WTC11 (cell line): ENCODE measurements at regions not wholly inside any gene's neighbourhood (a gene's known extent, or its start where the extent isn't known, plus 50 kb on each side); places are given as distances from the start of the nearest gene placed in this dataset.

ENCODE experiments used
- ATAC-seq: fragments of 200-7000 bp; cut with Tn5 transposase; 2 replicates; pipeline ENCODE4 v1.10.0; 2021; ENCODE audit warnings: mild to moderate bottlenecking, moderate library complexity
- CTCF ChIA-PET: fragments of 300-600 bp; sonication (Branson Sonifier 250); formaldehyde crosslinking; loops from one replicate; lab custom pipeline; 2021; ENCODE audit warnings: antibody characterized with exemption; lab: Charles Lee
- POLR2A ChIA-PET: fragments of 350-600 bp; sonication (Branson Sonifier 250); formaldehyde crosslinking; loops from one replicate; lab custom pipeline; 2021; ENCODE audit warnings: antibody characterized with exemption; lab: Charles Lee
- DNase-seq: peaks from one replicate; pipeline ENCODE4 v3.0.0; 2021; ENCODE audit warnings: low spot score
- H3K27ac Mint-ChIP-seq: 2 replicates; pipeline ENCODE4 v1.8.0; 2021; ENCODE audit warnings: mixed read lengths
- H3K27me3 Mint-ChIP-seq: 2 replicates; pipeline ENCODE4 v1.8.0; 2021; ENCODE audit warnings: low read depth, mild to moderate bottlenecking, moderate library complexity, mixed read lengths
- H3K36me3 Mint-ChIP-seq: 2 replicates; pipeline ENCODE4 v1.8.0; 2021; ENCODE audit warnings: mixed read lengths
- H3K4me1 Mint-ChIP-seq: 2 replicates; pipeline ENCODE4 v1.8.0; 2022; ENCODE audit warnings: mixed read lengths
- H3K4me3 Mint-ChIP-seq: 2 replicates; pipeline ENCODE4 v1.8.0; 2021; ENCODE audit warnings: mild to moderate bottlenecking, moderate library complexity, mixed read lengths
- H3K9me3 Mint-ChIP-seq: 2 replicates; pipeline ENCODE4 v1.8.0; 2021; ENCODE audit warnings: mixed read lengths
- ARID4B ChIP-seq: sonication (generic); formaldehyde crosslinking; IDR thresholded peaks from 2 replicates; pipeline ENCODE4 v1.8.0; 2023; ENCODE audit warnings: missing genetic modification reagents, mild to moderate bottlenecking, borderline replicate concordance
- CBFB ChIP-seq: sonication (generic); formaldehyde crosslinking; IDR thresholded peaks from 2 replicates; pipeline ENCODE4 v1.8.1; 2022; ENCODE audit warnings: mild to moderate bottlenecking, low read depth, missing genetic modification reagents
- ELF4 ChIP-seq: sonication (generic); formaldehyde crosslinking; IDR thresholded peaks from 2 replicates; pipeline ENCODE4 v1.8.1; 2022; ENCODE audit warnings: low read depth, mild to moderate bottlenecking, moderate library complexity, missing genetic modification reagents
- ESRRA ChIP-seq: sonication (generic); formaldehyde crosslinking; IDR thresholded peaks from 2 replicates; pipeline ENCODE4 v1.8.1; 2022; ENCODE audit warnings: mild to moderate bottlenecking, missing genetic modification reagents, borderline replicate concordance
- ETV6 ChIP-seq: sonication (generic); formaldehyde crosslinking; IDR thresholded peaks from 2 replicates; pipeline ENCODE4 v1.8.1; 2022; ENCODE audit warnings: mild to moderate bottlenecking, missing genetic modification reagents
- FOXP1 ChIP-seq: sonication (generic); formaldehyde crosslinking; IDR thresholded peaks from 2 replicates; pipeline ENCODE4 v1.8.0; 2022; ENCODE audit warnings: missing genetic modification reagents, mild to moderate bottlenecking, moderate library complexity, borderline replicate concordance
- HMGA2 ChIP-seq: fragments of 250-450 bp; sonication (Bioruptor Pico); IDR thresholded peaks from 2 replicates; pipeline ENCODE4 v1.4.0; 2021; ENCODE audit warnings: mild to moderate bottlenecking, moderate library complexity
- IRF2 ChIP-seq: sonication (generic); formaldehyde crosslinking; IDR thresholded peaks from 2 replicates; pipeline ENCODE4 v1.8.0; 2022; ENCODE audit warnings: low read depth, missing genetic modification reagents, borderline replicate concordance
- MAX ChIP-seq: sonication (generic); formaldehyde crosslinking; IDR thresholded peaks from 2 replicates; pipeline ENCODE4 v1.8.0; 2022; ENCODE audit warnings: mild to moderate bottlenecking, missing genetic modification reagents
- MXD4 ChIP-seq: fragments of 250-450 bp; sonication (Bioruptor Pico); IDR thresholded peaks from 2 replicates; pipeline ENCODE4 v1.8.0; 2021; ENCODE audit warnings: mild to moderate bottlenecking, moderate library complexity, borderline replicate concordance
- NFATC4 ChIP-seq: fragments of 250-450 bp; sonication (Bioruptor Pico); IDR thresholded peaks from 2 replicates; pipeline ENCODE4 v1.9.0; 2021; ENCODE audit warnings: mild to moderate bottlenecking
- NFE2L1 ChIP-seq: sonication (generic); formaldehyde crosslinking; IDR thresholded peaks from 2 replicates; pipeline ENCODE4 v1.8.1; 2023; ENCODE audit warnings: missing genetic modification reagents
- PRDM15 ChIP-seq: sonication (generic); formaldehyde crosslinking; IDR thresholded peaks from 2 replicates; pipeline ENCODE4 v1.8.0; 2022; ENCODE audit warnings: missing genetic modification reagents
- PRRX2 ChIP-seq: fragments of 250-450 bp; sonication (Bioruptor Pico); IDR thresholded peaks from 2 replicates; pipeline ENCODE4 v1.8.0; 2021; ENCODE audit warnings: mild to moderate bottlenecking
- RORB ChIP-seq: fragments of 250-450 bp; sonication (Bioruptor Pico); IDR thresholded peaks from 2 replicates; pipeline ENCODE4 v1.9.0; 2021; ENCODE audit warnings: mild to moderate bottlenecking
- SMAD3 ChIP-seq: sonication (generic); formaldehyde crosslinking; IDR thresholded peaks from 2 replicates; pipeline ENCODE4 v1.8.0; 2022; ENCODE audit warnings: missing genetic modification reagents, mild to moderate bottlenecking, borderline replicate concordance
- SMAD4 ChIP-seq: sonication (generic); formaldehyde crosslinking; IDR thresholded peaks from 2 replicates; pipeline ENCODE4 v1.8.0; 2022; ENCODE audit warnings: mild to moderate bottlenecking, missing genetic modification reagents
- TCF7 ChIP-seq: sonication (generic); formaldehyde crosslinking; IDR thresholded peaks from 2 replicates; pipeline ENCODE4 v1.8.0; 2022; ENCODE audit warnings: mild to moderate bottlenecking, low read depth, missing genetic modification reagents, moderate library complexity
- USF2 ChIP-seq: sonication (generic); formaldehyde crosslinking; IDR thresholded peaks from 2 replicates; pipeline ENCODE4 v1.8.1; 2023; ENCODE audit warnings: mild to moderate bottlenecking, missing genetic modification reagents, moderate library complexity
- ZNF138 ChIP-seq: sonication (generic); formaldehyde crosslinking; conservative IDR thresholded peaks from 2 replicates; pipeline ENCODE4 v1.8.1; 2022; ENCODE audit warnings: mild to moderate bottlenecking, moderate library complexity, missing genetic modification reagents
- ZNF219 ChIP-seq: sonication (generic); formaldehyde crosslinking; IDR thresholded peaks from 2 replicates; pipeline ENCODE4 v1.8.0; 2023; ENCODE audit warnings: missing genetic modification reagents, mild to moderate bottlenecking, borderline replicate concordance
- ZNF416 ChIP-seq: fragments of 250-450 bp; sonication (Bioruptor Pico); IDR thresholded peaks from 2 replicates; pipeline ENCODE4 v1.9.0; 2021; ENCODE audit warnings: mild to moderate bottlenecking, inconsistent platforms
- TF ChIP-seq, protein P1 (sequence below): sonication (generic); formaldehyde crosslinking; IDR thresholded peaks from 2 replicates; pipeline ENCODE4 v1.8.0; 2023; ENCODE audit warnings: mild to moderate bottlenecking, missing genetic modification reagents

GRCh38 chr5:103346162-103346748, 87.7 kb downstream of the MACIR start:
- no peaks in the 10 kb centered on the region for H3K4me1 Mint-ChIP-seq
- H3K9me3 Mint-ChIP-seq: peaks cover 15% of the 10 kb centered on the region
- H3K27me3 Mint-ChIP-seq: no peaks in the 10 kb centered on the region
- ChIA-PET POLR2A (interaction anchor here (1.2 kb wide), 1 partner anchor 88 kb away, joined by 3 read pairs; the partner anchor contains the start of gene MACIR), CTCF (interaction anchor here (0.6 to 2.2 kb wide), 2 partner anchors 47 to 122 kb away, joined by 7 read pairs; no protein-coding TSS in a partner anchor)
- ATAC-seq: peak; percentile 91
- no peak overlapping the region for H3K4me3 Mint-ChIP-seq
- H3K36me3 Mint-ChIP-seq: peaks cover 12% of the 10 kb centered on the region
- peak; percentile 66 for DNase-seq
- TF ChIP-seq, protein P1, sequence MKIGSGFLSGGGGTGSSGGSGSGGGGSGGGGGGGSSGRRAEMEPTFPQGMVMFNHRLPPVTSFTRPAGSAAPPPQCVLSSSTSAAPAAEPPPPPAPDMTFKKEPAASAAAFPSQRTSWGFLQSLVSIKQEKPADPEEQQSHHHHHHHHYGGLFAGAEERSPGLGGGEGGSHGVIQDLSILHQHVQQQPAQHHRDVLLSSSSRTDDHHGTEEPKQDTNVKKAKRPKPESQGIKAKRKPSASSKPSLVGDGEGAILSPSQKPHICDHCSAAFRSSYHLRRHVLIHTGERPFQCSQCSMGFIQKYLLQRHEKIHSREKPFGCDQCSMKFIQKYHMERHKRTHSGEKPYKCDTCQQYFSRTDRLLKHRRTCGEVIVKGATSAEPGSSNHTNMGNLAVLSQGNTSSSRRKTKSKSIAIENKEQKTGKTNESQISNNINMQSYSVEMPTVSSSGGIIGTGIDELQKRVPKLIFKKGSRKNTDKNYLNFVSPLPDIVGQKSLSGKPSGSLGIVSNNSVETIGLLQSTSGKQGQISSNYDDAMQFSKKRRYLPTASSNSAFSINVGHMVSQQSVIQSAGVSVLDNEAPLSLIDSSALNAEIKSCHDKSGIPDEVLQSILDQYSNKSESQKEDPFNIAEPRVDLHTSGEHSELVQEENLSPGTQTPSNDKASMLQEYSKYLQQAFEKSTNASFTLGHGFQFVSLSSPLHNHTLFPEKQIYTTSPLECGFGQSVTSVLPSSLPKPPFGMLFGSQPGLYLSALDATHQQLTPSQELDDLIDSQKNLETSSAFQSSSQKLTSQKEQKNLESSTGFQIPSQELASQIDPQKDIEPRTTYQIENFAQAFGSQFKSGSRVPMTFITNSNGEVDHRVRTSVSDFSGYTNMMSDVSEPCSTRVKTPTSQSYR: no peak
- TF ChIP-seq SMAD3 (CRISPR knock-in tag): no peak
- no peak for TF ChIP-seq HMGA2 (CRISPR knock-in tag)
- no peak for TF ChIP-seq ZNF138 (CRISPR knock-in tag)
- TF ChIP-seq ZNF219 (CRISPR knock-in tag): no peak
- TF ChIP-seq CBFB (CRISPR knock-in tag): no peak
- TF ChIP-seq ELF4 (CRISPR knock-in tag): no peak
- no peak for TF ChIP-seq IRF2 (CRISPR knock-in tag)
- TF ChIP-seq RORB (CRISPR knock-in tag): no peak
- TF ChIP-seq NFE2L1: no peak
- no peak for TF ChIP-seq MAX
- TF ChIP-seq PRDM15: no peak
- TF ChIP-seq TCF7 (CRISPR knock-in tag): no peak
- no peak for TF ChIP-seq ETV6 (CRISPR knock-in tag)
- no peak overlapping the region for H3K27ac Mint-ChIP-seq

GRCh38 chr5:103345461-103345860, 86.9 kb downstream of the MACIR start:
- no peaks in the 10 kb centered on the region for H3K4me1 Mint-ChIP-seq
- ChIA-PET POLR2A (interaction anchor here (1.2 kb wide), 1 partner anchor 87 kb away, joined by 3 read pairs; the partner anchor contains the start of gene MACIR), CTCF (interaction anchor here (2.2 kb wide), 1 partner anchor 121 kb away, joined by 7 read pairs; no protein-coding TSS in a partner anchor)
- H3K4me3 Mint-ChIP-seq: no peak overlapping the region
- ATAC-seq: no peak
- no peaks in the 10 kb centered on the region for H3K27me3 Mint-ChIP-seq
- H3K36me3 Mint-ChIP-seq: peaks cover 12% of the 10 kb centered on the region
- H3K9me3 Mint-ChIP-seq: peaks cover 15% of the 10 kb centered on the region
- no peak overlapping the region for H3K27ac Mint-ChIP-seq
- DNase-seq: no peak
- no peak for TF ChIP-seq ZNF416 (CRISPR knock-in tag)
- TF ChIP-seq USF2 (CRISPR knock-in tag): no peak
- no peak for TF ChIP-seq NFATC4 (CRISPR knock-in tag)
- TF ChIP-seq ESRRA (CRISPR knock-in tag): no peak
- no peak for TF ChIP-seq MXD4
- no peak for TF ChIP-seq FOXP1 (CRISPR knock-in tag)
- no peak for TF ChIP-seq ARID4B (CRISPR knock-in tag)
- no peak for TF ChIP-seq PRRX2
- no peak for TF ChIP-seq ZNF219 (CRISPR knock-in tag)
- no peak for TF ChIP-seq SMAD4 (CRISPR knock-in tag)
